Panc1 (cell line): ENCODE measurements at regions not wholly inside any gene's neighbourhood (a gene's known extent, or its start where the extent isn't known, plus 50 kb on each side); places are given as distances from the start of the nearest gene placed in this dataset.

ENCODE experiments used
- ATAC-seq: fragments of 200-7000 bp; cut with Tn5 transposase; 2 replicates; pipeline ENCODE4 v1.9.1; 2020; ENCODE audit warnings: mild to moderate bottlenecking, moderate library complexity
- BruUV-seq: library from RNA; stranded (reverse); fragments of 400-500 nt; replicated peaks from 2 replicates; lab custom pipeline; 2021; lab: Mats Ljungman, UMichigan
- CTCF ChIA-PET: fragments of 300-600 bp; sonication (Branson Sonifier 250); formaldehyde crosslinking; loops from one replicate; lab custom pipeline; 2022; ENCODE audit warnings: antibody characterized with exemption; lab: Charles Lee
- POLR2A ChIA-PET: fragments of 300-600 bp; sonication (Branson Sonifier 250); formaldehyde crosslinking; loops from one replicate; lab custom pipeline; 2022; ENCODE audit warnings: antibody characterized with exemption; lab: Charles Lee
- DNase-seq: peaks from one replicate; pipeline ENCODE4 v3.0.0-alpha.2; 2010; ENCODE audit warnings: low read depth, low spot score
- H3K27ac ChIP-seq: 2 replicates; pipeline ENCODE4 v1.5.1; 2011; ENCODE audit warnings: mild to moderate bottlenecking, low read length, inconsistent platforms
- H3K27me3 ChIP-seq: fragments of 200-500 bp; sonication (Bioruptor generic); 2 replicates; pipeline ENCODE4 v1.6.0; 2014; ENCODE audit warnings: low read length, inconsistent platforms; ENCODE audit not compliant: control insufficient read depth, insufficient read depth
- H3K36me3 ChIP-seq: fragments of 200-500 bp; sonication (Bioruptor generic); 2 replicates; pipeline ENCODE4 v1.5.1; 2014; ENCODE audit warnings: inconsistent platforms, mild to moderate bottlenecking, low read length, moderate library complexity; ENCODE audit not compliant: control insufficient read depth, insufficient read depth
- H3K4me1 ChIP-seq: 2 replicates; pipeline ENCODE4 v1.5.1; 2011; ENCODE audit warnings: inconsistent platforms, mild to moderate bottlenecking, low read length, moderate library complexity; ENCODE audit not compliant: control insufficient read depth, insufficient read depth
- H3K4me3 ChIP-seq, 2 experiments: 2 replicates each; pipeline ENCODE4 v1.5.1; 2011 to 2012; ENCODE audit warnings: low read depth in 2 of 2, low read length in 2 of 2, mild to moderate bottlenecking in 2 of 2, inconsistent platforms in 1 of 2, moderate library complexity in 1 of 2
- H3K9me3 ChIP-seq: fragments of 200-500 bp; sonication (Bioruptor generic); 2 replicates; pipeline ENCODE4 v1.5.1; 2014; ENCODE audit warnings: low read depth, mild to moderate bottlenecking, inconsistent platforms, low read length, moderate library complexity; ENCODE audit not compliant: control insufficient read depth, insufficient read depth
- CTCF ChIP-seq: fragments of 450-650 bp; IDR thresholded peaks from 2 replicates; pipeline ENCODE4 v1.5.1; 2017; ENCODE audit warnings: mild to moderate bottlenecking
- POLR2AphosphoS5 ChIP-seq: IDR thresholded peaks from 2 replicates; pipeline ENCODE4 v1.6.1; 2012; ENCODE audit warnings: mild to moderate bottlenecking, low read depth, low read length, moderate library complexity
- REST ChIP-seq, 2 experiments: IDR thresholded peaks; 2 replicates each; pipeline ENCODE4 v1.6.1; 2011 to 2012; ENCODE audit warnings: low read depth in 2 of 2, control low read depth in 1 of 2, low read length in 1 of 2, mild to moderate bottlenecking in 1 of 2, moderate library complexity in 1 of 2; ENCODE audit not compliant: insufficient read depth in 1 of 2
- SIN3A ChIP-seq: IDR thresholded peaks from 2 replicates; pipeline ENCODE4 v1.6.1; 2012; ENCODE audit warnings: low read depth, mild to moderate bottlenecking, low read length, moderate library complexity, borderline replicate concordance; ENCODE audit not compliant: insufficient read depth
- TCF7L2 ChIP-seq: IDR thresholded peaks from 2 replicates; pipeline ENCODE4 v1.6.1; 2011; ENCODE audit warnings: mild to moderate bottlenecking, low read depth, low read length, inconsistent platforms
- in situ Hi-C: cut with HindIII; loops from 2 replicates; pipeline ENCODE4 v1.10.0; 2016; ENCODE audit warnings: low sequenced_read_pairs, low pct_unique_long_range_greater_than_20kb
- intact Hi-C: fragments of 100-400 bp; cut with micrococcal nuclease; formaldehyde crosslinking; loops from one replicate; pipeline ENCODE4 v1.10.0; 2022; ENCODE audit not compliant: unreplicated experiment

- Histone ChIP-seq H3K27me3 (no peaks in the 10 kb centered on the region), H3K9me3 (no peaks in the 10 kb centered on the region), H3K4me3 (no peak overlapping the region), H3K36me3 (no peaks in the 10 kb centered on the region; the same call in 1 of the 2 replicates), H3K4me1 (no peaks in the 10 kb centered on the region), H3K27ac (no peak overlapping the region)
- ChIA-PET CTCF (no interaction called here), POLR2A (no interaction called here)
- no peak for ATAC-seq
- no peak for DNase-seq
- in situ Hi-C loops, result no loop called here
- no peak for TF ChIP-seq CTCF
- no TSS peak for BruUV-seq
- intact Hi-C loops, result no loop called here
Measured at GRCh38 chr13:56378566-56378965, 762.2 kb upstream of the PRR20A start.

- in situ Hi-C loops, result no loop called here
- no peaks in the 10 kb centered on the region for H3K9me3 ChIP-seq
- no TSS peak for BruUV-seq
- no peaks in the 10 kb centered on the region for H3K27me3 ChIP-seq
- ATAC-seq (no peak), DNase-seq (no peak)
- ChIA-PET POLR2A (no interaction called here), CTCF (no interaction called here)
- H3K36me3 ChIP-seq, result no peaks in the 10 kb centered on the region
- TF ChIP-seq SIN3A (no peak), TCF7L2 (no peak), POLR2AphosphoS5 (no peak), REST (IDR thresholded peaks at IDR 0.05; ENCODE audit: insufficient read depth in 1 of 2, low read depth in 2 of 2, low read length in 1 of 2) (no peak)
- H3K4me1 ChIP-seq, result no peaks in the 10 kb centered on the region
- no peak overlapping the region for H3K27ac ChIP-seq
- intact Hi-C loops, result no loop called here
- no peak overlapping the region for H3K4me3 ChIP-seq
Measured at GRCh38 chr13:56393549-56393948, 747.2 kb upstream of the PRR20A start.

GRCh38 chr13:56396318-56396717 lies 744.4 kb upstream of the PRR20A start:
- ATAC-seq (no peak), DNase-seq (no peak)
- Histone ChIP-seq H3K27ac (no peak overlapping the region), H3K27me3 (no peaks in the 10 kb centered on the region), H3K9me3 (no peaks in the 10 kb centered on the region), H3K4me1 (no peaks in the 10 kb centered on the region), H3K4me3 (no peak overlapping the region), H3K36me3 (no peaks in the 10 kb centered on the region)
- POLR2A ChIA-PET, result no interaction called here
- intact Hi-C loops, result no loop called here
- no TSS peak for BruUV-seq
- TF ChIP-seq TCF7L2, result no peak
- no peak for TF ChIP-seq SIN3A
- CTCF ChIA-PET, result no interaction called here
- in situ Hi-C loops, result no loop called here
